Fibroblast of skin of abdomen (primary cell): ENCODE measurements at regions not wholly inside any gene's neighbourhood (a gene's known extent, or its start where the extent isn't known, plus 50 kb on each side); places are given as distances from the start of the nearest gene placed in this dataset.
A peak's percentile ranks its signal among the peaks of the same experiment; 100 is the strongest.
"Not testable (repeated sequence)": the region's sequence is repeated elsewhere in the genome, so short reads cannot be mapped to it uniquely, and the experiment has no call there.

ENCODE experiments used
- DNase-seq: peaks from one replicate; pipeline ENCODE4 v3.0.0-alpha.2; 2013

DNA sequence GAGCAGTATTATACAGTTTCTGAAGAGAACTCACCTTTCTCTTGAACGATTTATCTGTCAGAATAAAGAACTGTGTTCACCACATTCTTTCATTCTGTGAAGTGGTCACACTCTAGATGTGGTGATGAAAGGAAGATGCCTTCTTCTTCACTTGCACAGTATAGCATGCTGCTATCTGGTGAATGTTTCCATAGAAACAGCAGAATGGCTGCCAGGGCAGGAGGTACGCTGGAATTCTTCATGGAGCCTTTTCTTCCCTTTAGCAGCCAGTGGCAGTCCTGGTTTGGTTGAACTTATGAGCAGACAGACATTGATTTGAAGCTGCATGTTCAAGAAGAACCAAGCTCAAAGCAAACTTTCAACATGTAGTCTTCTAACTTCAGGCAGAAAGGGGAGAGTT, 1157.9 kb upstream of the LRRTM1 start:
- no peak for DNase-seq

- DNase-seq, result no peak
These were observed 1140.6 kb upstream of the LRRTM1 start for GRCh38 chr2:81445176-81445575.

- DNase-seq, result no peak
These were observed 1133.0 kb upstream of the LRRTM1 start for GRCh38 chr2:81437456-81438000.

DNA sequence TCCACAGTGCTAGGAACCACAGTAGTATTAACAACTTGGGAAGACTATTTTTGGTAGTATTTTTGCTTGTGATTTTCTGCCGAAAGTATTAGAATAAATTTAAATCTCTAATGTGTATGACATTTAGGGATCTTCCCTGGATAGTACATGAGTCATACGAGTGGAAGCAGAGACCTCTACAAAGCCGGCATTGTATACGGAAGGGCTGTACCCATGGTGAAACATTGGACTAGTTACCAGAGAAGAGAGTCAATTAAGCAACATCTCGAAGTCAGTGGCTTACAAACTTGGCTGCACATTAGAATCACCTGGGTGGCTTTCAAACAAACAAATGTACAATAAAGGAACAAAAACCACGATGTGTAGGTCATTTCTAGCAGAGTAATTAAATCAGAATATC, 1131.7 kb upstream of the LRRTM1 start:
- DNase-seq, result no peak

DNA sequence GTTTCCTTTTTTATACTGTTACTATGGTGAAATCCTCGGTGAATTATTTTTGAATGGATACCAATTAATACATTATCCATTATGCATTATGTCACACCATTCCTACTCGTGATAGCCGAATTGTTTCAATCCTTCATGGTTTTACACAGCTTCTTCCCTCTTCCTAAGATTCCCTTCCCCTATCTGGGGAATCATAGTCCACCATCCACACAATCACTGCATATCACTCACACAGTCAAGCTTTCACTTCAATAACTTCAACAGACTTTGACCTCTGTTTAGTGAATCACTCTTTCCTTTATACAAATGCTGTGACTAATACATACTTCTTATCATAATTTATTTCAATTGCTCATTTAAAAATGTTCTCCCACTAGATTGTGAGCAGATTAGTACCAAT, 1108.1 kb upstream of the LRRTM1 start:
- DNase-seq, result peak; percentile 3

GRCh38 chr2:81403508-81403907, 1099.0 kb upstream of the LRRTM1 start:
- no peak for DNase-seq

DNA sequence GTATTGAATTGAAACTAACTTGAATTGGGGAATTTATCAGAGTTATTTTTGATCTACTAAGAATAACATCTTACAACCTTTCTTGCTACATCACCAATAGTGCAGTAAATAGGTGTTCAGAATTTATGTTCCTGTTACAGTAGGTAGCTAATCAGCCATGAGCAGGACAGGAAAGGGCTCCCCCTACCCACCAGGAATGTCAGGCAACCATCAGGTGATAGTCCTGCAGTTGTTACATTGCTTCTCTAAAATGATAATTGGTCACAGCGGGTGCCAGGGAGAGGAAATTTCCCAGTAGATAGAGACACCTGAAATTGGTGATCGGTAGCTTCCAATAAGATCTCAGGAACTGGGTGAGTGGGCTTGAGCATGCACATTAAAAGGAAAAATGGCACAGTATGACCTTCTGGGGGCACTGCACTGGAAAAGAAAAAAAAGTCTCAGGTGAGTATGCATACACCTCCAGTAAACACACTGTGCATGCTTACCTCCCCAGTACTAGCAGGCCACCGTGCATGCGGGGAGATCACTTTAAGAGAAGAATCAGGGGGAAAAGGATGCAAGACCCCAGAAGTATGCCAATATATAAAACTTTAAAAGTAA, 1092.0 kb upstream of the LRRTM1 start:
- DNase-seq, result no peak

GRCh38 chr2:81395746-81396145, 1091.2 kb upstream of the LRRTM1 start:
- DNase-seq, result no peak

GRCh38 chr2:81389203-81389602, 1084.7 kb upstream of the LRRTM1 start:
- DNase-seq, result no peak

GRCh38 chr2:81363800-81364199, 1059.2 kb upstream of the LRRTM1 start:
- no peak for DNase-seq

- not testable (repeated sequence) for DNase-seq
These were observed 1057.9 kb upstream of the LRRTM1 start for GRCh38 chr2:81362468-81362867.

DNA sequence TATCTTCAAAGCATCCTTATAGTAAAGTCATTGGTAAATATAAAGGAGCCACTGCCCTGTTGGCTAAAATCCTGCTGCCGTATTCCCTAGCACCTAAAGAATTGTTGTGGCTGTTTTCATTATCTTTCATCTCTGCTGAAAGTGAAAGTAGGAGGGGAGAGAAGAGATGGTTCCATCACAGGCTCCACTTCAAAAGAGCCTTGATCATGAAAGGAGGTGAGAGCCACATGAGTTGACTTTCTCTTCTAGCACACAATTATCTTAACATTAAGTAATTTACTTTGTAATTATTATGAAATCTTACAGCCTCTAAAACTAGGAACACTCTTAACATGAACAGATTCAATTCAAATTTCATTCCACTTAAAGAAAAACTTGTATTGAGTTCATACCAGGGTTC, 1050.9 kb upstream of the LRRTM1 start:
- no peak for DNase-seq

GRCh38 chr2:81334046-81334445, 1029.5 kb upstream of the LRRTM1 start:
- no peak for DNase-seq

DNA sequence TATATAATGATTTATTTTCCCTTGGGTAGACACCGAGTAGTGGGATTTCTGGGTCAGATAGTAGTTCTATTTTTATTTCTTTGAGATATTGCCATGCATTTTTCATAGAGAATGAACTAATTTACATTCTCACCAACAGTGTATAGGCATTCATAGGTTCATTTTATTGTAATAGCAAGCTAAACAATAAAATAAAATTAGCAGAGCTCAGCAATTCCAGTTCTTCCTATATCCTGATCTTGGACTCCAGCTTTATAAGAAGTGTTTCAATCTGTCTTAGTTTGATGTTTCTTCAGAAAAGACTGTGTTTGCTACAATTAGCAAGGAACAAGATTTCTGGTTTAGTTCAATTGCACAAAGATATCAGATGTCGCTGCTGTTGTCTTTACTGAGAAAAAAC, 1024.4 kb upstream of the LRRTM1 start:
- no peak for DNase-seq

GRCh38 chr2:81327911-81328310, 1023.4 kb upstream of the LRRTM1 start:
- DNase-seq, result no peak

DNA sequence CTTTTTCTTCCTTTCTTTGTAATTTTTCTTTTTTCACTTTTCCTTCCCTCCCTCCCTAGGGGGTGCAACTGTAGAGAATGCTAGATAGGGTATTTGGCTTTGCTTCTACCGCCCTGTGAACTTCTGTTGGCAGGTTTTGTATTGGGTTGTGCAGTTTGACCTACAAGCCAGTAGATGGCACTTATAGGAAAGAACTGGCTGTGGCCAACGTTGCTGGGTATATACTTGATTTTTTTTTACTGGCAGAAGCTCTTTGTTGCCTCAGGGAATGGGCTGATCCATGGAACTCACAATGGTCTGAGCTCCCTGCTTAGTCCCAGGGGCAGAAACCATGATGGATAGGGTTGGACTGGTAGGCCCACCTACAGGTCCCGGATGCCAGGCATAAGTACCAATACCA, 1019.5 kb upstream of the LRRTM1 start:
- peak; percentile 4 for DNase-seq

- DNase-seq, result peak; percentile 56
These were observed 999.7 kb upstream of the LRRTM1 start for GRCh38 chr2:81304154-81304830.

- no peak for DNase-seq
These were observed 998.8 kb upstream of the LRRTM1 start for GRCh38 chr2:81303321-81303720.

- DNase-seq, result no peak
These were observed 995.3 kb upstream of the LRRTM1 start for GRCh38 chr2:81299841-81300240.

DNA sequence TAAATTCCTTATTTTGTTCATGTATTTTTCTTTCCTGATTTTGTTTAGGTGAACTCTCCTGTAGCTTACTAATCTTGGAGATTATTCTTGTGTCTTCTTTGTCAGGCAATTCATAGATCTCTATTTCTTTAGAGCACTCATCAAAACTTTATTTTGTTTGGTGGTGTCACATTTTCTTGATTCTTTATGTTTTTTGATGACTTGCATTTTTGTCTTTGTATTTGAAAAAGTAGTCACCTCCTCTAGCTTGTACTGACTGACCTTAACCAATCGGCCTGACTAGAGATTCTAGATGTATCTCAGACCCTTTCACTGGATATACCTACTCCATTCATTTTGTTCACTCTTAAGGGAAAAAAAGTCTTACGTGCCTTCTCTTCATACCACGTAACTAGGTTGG, 986.3 kb upstream of the LRRTM1 start:
- DNase-seq, result no peak

DNA sequence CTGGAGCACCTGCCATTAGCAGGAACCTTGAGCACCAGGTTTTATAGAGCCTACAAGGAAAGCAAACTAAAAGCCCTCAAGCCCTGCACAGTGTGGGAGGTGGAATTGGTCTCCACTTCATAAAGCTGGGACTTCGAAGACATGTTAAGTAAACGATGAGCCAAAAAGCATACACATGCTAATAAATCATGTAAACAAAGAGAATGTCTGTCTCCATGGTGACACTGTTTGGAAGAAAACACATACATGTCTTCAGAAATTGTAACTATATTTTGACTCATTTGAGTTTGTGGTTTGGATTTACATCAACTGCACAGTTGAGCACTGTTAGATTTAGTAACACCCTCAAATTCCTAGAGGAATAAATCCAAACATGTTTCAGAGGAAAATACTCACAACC, 978.5 kb upstream of the LRRTM1 start:
- DNase-seq, result peak; percentile 0

GRCh38 chr2:81282151-81282769, 977.7 kb upstream of the LRRTM1 start:
- DNase-seq, result no peak

DNA sequence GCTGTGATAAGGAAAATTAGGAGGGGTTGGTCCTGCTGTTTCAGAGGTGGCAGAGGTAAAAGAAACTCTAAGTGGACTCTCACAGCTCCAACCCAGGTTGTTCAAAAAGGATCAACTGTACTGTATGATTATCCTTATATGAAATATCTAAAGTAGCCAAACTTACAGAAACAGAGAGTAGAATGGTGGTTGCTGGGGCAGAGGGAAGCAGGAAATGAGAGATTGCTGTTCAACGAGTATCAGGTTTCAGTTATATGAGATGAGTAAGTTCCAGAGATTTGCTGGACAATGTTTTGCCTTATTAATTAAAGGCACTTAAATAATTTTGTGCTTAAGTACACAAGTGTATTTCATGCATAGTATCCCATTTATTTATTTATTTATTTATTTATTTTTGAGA, 972.0 kb upstream of the LRRTM1 start:
- DNase-seq, result no peak

- DNase-seq, result peak; percentile 0
These were observed 961.6 kb upstream of the LRRTM1 start for GRCh38 chr2:81266106-81266505.
